ENCODE measurements at regions not wholly inside any gene's neighbourhood (a gene's known extent, or its start where the extent isn't known, plus 50 kb on each side); places are given as distances from the start of the nearest gene placed in this dataset.

GRCh38 chr5:143874312-143874711 lies 62.4 kb downstream of the HMHB1 start:
- no peak for TF ChIP-seq ZNF570 (CRISPR knock-in tag; IDR thresholded peaks at IDR 0.05; ENCODE audit: borderline replicate concordance)
- TF ChIP-seq EZH2 (conservative IDR thresholded peaks at IDR 0.05; ENCODE audit: low read depth, low read length): no peak
- TF ChIP-seq POLR2A (IDR thresholded peaks at IDR 0.05; ENCODE audit: insufficient read depth in 1 of 2, low read depth in 2 of 2, low read length in 2 of 2): no peak

All from HepG2 (cell line).